Ovary (tissue), 3 donors: ENCODE measurements at regions not wholly inside any gene's neighbourhood (a gene's known extent, or its start where the extent isn't known, plus 50 kb on each side); places are given as distances from the start of the nearest gene placed in this dataset.
"Not testable (repeated sequence)": the region's sequence is repeated elsewhere in the genome, so short reads cannot be mapped to it uniquely, and the experiment has no call there.

Experiments used
- CTCF ChIP-seq, 3 donors: fragments of 450-650 bp in 2 of 3; fragments of 200-600 bp in 1 of 3; IDR thresholded peaks; one replicate each; pipeline versions ENCODE4 v1.5.1 to v1.8.0; 2016 to 2022; ENCODE audit warnings: antibody characterized with exemption in 3 of 3, mild to moderate bottlenecking in 1 of 3
- EP300 ChIP-seq: sonication (generic); formaldehyde crosslinking; IDR thresholded peaks from one replicate; pipeline ENCODE4 v1.6.1; 2017; ENCODE audit warnings: antibody characterized with exemption
- POLR2A ChIP-seq: fragments of 450-650 bp; IDR thresholded peaks from one replicate; pipeline ENCODE4 v1.6.1; 2017; ENCODE audit warnings: antibody characterized with exemption, mild to moderate bottlenecking, moderate library complexity
- donor health status: DM: no; HTN: no; CAD: no.

GRCh38 chr18:27510036-27510633, 325.0 kb upstream of the CHST9 start:
- TF ChIP-seq CTCF (IDR thresholded peaks at IDR 0.05); POLR2A; EP300: not testable (repeated sequence)
